HEK293 (cell line): ENCODE measurements at regions not wholly inside any gene's neighbourhood (a gene's known extent, or its start where the extent isn't known, plus 50 kb on each side); places are given as distances from the start of the nearest gene placed in this dataset.

Experiments used
- BCL6B ChIP-seq: fragments of 450-650 bp; formaldehyde crosslinking; IDR thresholded peaks from 2 replicates; pipeline ENCODE4 v1.5.1; 2017; ENCODE audit warnings: missing biosample characterization, missing genetic modification characterization
- EGR2 ChIP-seq: fragments of 450-650 bp; formaldehyde crosslinking; IDR thresholded peaks from 2 replicates; pipeline ENCODE4 v1.5.1; 2016; ENCODE audit warnings: low read depth, missing biosample characterization, missing genetic modification characterization
- FEZF1 ChIP-seq: fragments of 450-650 bp; formaldehyde crosslinking; IDR thresholded peaks from 2 replicates; pipeline ENCODE4 v1.5.1; 2016; ENCODE audit warnings: missing biosample characterization, missing genetic modification characterization
- HOXD13 ChIP-seq: sonication (generic); formaldehyde crosslinking; IDR thresholded peaks from 2 replicates; pipeline ENCODE4 v1.8.0; 2022; ENCODE audit warnings: missing genetic modification reagents, borderline replicate concordance
- KLF10 ChIP-seq: fragments of 450-650 bp; IDR thresholded peaks from 2 replicates; pipeline ENCODE4 v1.5.1; 2018; ENCODE audit warnings: missing biosample characterization, mild to moderate bottlenecking, missing genetic modification characterization
- KLF16 ChIP-seq: fragments of 450-650 bp; formaldehyde crosslinking; IDR thresholded peaks from 2 replicates; pipeline ENCODE4 v1.5.1; 2017; ENCODE audit warnings: missing biosample characterization, missing genetic modification characterization
- OSR2 ChIP-seq: fragments of 450-650 bp; formaldehyde crosslinking; IDR thresholded peaks from 2 replicates; pipeline ENCODE4 v1.5.1; 2016; ENCODE audit warnings: missing biosample characterization, missing genetic modification characterization
- PRDM6 ChIP-seq: fragments of 450-650 bp; formaldehyde crosslinking; IDR thresholded peaks from 2 replicates; pipeline ENCODE4 v1.5.1; 2017; ENCODE audit warnings: missing biosample characterization, missing genetic modification characterization
- SP3 ChIP-seq: fragments of 450-650 bp; formaldehyde crosslinking; IDR thresholded peaks from 2 replicates; pipeline ENCODE4 v1.5.1; 2016; ENCODE audit warnings: missing biosample characterization, missing genetic modification characterization
- TSHZ1 ChIP-seq: fragments of 450-650 bp; formaldehyde crosslinking; IDR thresholded peaks from 2 replicates; pipeline ENCODE4 v1.5.1; 2016; ENCODE audit warnings: missing biosample characterization, missing genetic modification characterization, borderline replicate concordance
- WT1 ChIP-seq: fragments of 450-650 bp; formaldehyde crosslinking; IDR thresholded peaks from 2 replicates; pipeline ENCODE4 v1.5.1; 2016; ENCODE audit warnings: missing biosample characterization, missing genetic modification characterization
- ZBTB48 ChIP-seq: fragments of 450-650 bp; formaldehyde crosslinking; IDR thresholded peaks from 2 replicates; pipeline ENCODE4 v1.5.1; 2016; ENCODE audit warnings: missing biosample characterization, missing genetic modification characterization
- ZEB2 ChIP-seq: fragments of 450-650 bp; formaldehyde crosslinking; IDR thresholded peaks from 2 replicates; pipeline ENCODE4 v1.5.1; 2016; ENCODE audit warnings: missing biosample characterization, missing genetic modification characterization
- ZNF10 ChIP-seq: fragments of 450-650 bp; formaldehyde crosslinking; IDR thresholded peaks from 2 replicates; pipeline ENCODE4 v1.5.1; 2017; ENCODE audit warnings: missing biosample characterization, missing genetic modification characterization
- ZNF37A ChIP-seq: fragments of 450-650 bp; IDR thresholded peaks from 2 replicates; pipeline ENCODE4 v1.5.1; 2018; ENCODE audit warnings: missing biosample characterization, missing genetic modification characterization
- ZNF398 ChIP-seq: fragments of 450-650 bp; formaldehyde crosslinking; IDR thresholded peaks from 2 replicates; pipeline ENCODE4 v1.5.1; 2017; ENCODE audit warnings: missing biosample characterization, missing genetic modification characterization
- ZNF416 ChIP-seq: fragments of 450-650 bp; formaldehyde crosslinking; IDR thresholded peaks from 2 replicates; pipeline ENCODE4 v1.5.1; 2016; ENCODE audit warnings: missing biosample characterization, missing genetic modification characterization
- ZNF555 ChIP-seq: fragments of 450-650 bp; formaldehyde crosslinking; conservative IDR thresholded peaks from 2 replicates; pipeline ENCODE4 v1.5.1; 2017; ENCODE audit warnings: missing biosample characterization, mild to moderate bottlenecking, missing genetic modification characterization, inconsistent platforms
- ZNF558 ChIP-seq: fragments of 450-650 bp; formaldehyde crosslinking; IDR thresholded peaks from 2 replicates; pipeline ENCODE4 v1.5.1; 2016; ENCODE audit warnings: missing biosample characterization, missing genetic modification characterization
- ZNF791 ChIP-seq: fragments of 450-650 bp; formaldehyde crosslinking; IDR thresholded peaks from 2 replicates; pipeline ENCODE4 v1.5.1; 2016; ENCODE audit warnings: missing biosample characterization, missing genetic modification characterization
- ZNF792 ChIP-seq: fragments of 450-650 bp; formaldehyde crosslinking; IDR thresholded peaks from 2 replicates; pipeline ENCODE4 v1.5.1; 2016; ENCODE audit warnings: missing biosample characterization, missing genetic modification characterization
- ZSCAN18 ChIP-seq: fragments of 450-650 bp; formaldehyde crosslinking; IDR thresholded peaks from 2 replicates; pipeline ENCODE4 v1.5.1; 2016; ENCODE audit warnings: missing biosample characterization, missing genetic modification characterization
- ZSCAN5A ChIP-seq: fragments of 450-650 bp; formaldehyde crosslinking; IDR thresholded peaks from 2 replicates; pipeline ENCODE4 v1.5.1; 2016; ENCODE audit warnings: missing biosample characterization, missing genetic modification characterization
- TF ChIP-seq, protein P1 (sequence below): fragments of 450-650 bp; formaldehyde crosslinking; IDR thresholded peaks from 2 replicates; pipeline ENCODE4 v1.5.1; 2016; ENCODE audit warnings: missing biosample characterization, missing genetic modification characterization
- TF ChIP-seq, protein P2 (sequence below): fragments of 450-650 bp; IDR thresholded peaks from 2 replicates; pipeline ENCODE4 v1.5.1; 2018; ENCODE audit warnings: missing biosample characterization, mild to moderate bottlenecking, missing genetic modification characterization

DNA sequence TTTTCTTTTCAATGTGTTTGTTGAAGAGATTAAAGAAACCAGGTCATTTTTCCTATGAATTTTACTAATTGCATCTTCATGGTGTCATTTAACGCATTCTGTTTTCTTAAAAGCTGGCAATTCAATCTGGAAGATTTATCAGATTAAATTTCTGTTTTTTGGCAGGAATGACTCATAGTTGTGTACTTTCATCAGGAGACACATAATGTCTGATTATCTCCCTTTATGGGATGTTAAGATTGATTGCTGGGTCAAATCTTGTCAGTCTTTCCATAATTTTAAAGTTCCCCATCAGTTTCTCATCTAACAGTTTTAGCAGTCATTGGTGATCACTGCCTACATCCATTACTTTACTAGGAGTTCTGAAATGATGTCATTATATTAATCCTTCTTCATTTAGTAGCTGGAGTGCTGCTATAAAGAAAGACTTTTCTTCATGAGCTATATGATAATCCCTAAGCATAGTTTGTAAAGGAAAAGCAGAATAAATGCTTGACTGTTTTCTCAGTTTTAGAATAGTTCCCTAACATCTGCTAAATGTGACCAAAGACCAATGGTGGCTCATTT lies 72.8 kb upstream of the MAP10 start (continued):
- TF ChIP-seq ZSCAN5A (tag by site-specific recombination): no peak
- TF ChIP-seq EGR2 (tag by site-specific recombination): no peak
- peak; percentile 69; the same call in 1 of the 2 replicates for TF ChIP-seq TSHZ1
- TF ChIP-seq ZNF398 (tag by site-specific recombination): peak; percentile 41; the same call in 1 of the 2 replicates
- TF ChIP-seq KLF10 (tag by site-specific recombination): peak; percentile 30; the same call in 1 of the 2 replicates
- no peak for TF ChIP-seq ZNF416 (tag by site-specific recombination)
- TF ChIP-seq KLF16 (tag by site-specific recombination): peak; percentile 58; the same call in 1 of the 2 replicates
- TF ChIP-seq ZNF555 (tag by site-specific recombination): no peak
- no peak for TF ChIP-seq ZNF792 (tag by site-specific recombination)
- peak; percentile 32; the same call in 1 of the 2 replicates for TF ChIP-seq ZNF558 (tag by site-specific recombination)
- TF ChIP-seq, protein P1, sequence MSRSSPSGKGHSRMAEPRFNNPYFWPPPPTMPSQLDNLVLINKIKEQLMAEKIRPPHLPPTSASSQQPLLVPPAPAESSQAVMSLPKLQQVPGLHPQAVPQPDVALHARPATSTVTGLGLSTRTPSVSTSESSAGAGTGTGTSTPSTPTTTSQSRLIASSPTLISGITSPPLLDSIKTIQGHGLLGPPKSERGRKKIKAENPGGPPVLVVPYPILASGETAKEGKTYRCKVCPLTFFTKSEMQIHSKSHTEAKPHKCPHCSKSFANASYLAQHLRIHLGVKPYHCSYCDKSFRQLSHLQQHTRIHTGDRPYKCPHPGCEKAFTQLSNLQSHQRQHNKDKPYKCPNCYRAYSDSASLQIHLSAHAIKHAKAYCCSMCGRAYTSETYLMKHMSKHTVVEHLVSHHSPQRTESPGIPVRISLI (tag by site-specific recombination): 0 out of 2 replicates have a peak, but pooled peaks have one; percentile 15
- no peak for TF ChIP-seq HOXD13 (CRISPR knock-in tag)
- peak; percentile 55 for TF ChIP-seq BCL6B (tag by site-specific recombination)
- no peak for TF ChIP-seq ZSCAN18 (tag by site-specific recombination)
- TF ChIP-seq FEZF1: peak; percentile 71
- peak; percentile 96 for TF ChIP-seq ZEB2 (tag by site-specific recombination)
- TF ChIP-seq PRDM6 (tag by site-specific recombination): peak; percentile 96
- no peak; the same call in 1 of the 2 replicates for TF ChIP-seq ZNF37A (tag by site-specific recombination)
- TF ChIP-seq WT1 (tag by site-specific recombination): 0 out of 2 replicates have a peak, but pooled peaks have one; percentile 39
- peak; percentile 39; the same call in 1 of the 2 replicates for TF ChIP-seq SP3 (tag by site-specific recombination)
- TF ChIP-seq ZNF791 (tag by site-specific recombination): no peak
- TF ChIP-seq ZBTB48 (tag by site-specific recombination): 0 out of 2 replicates have a peak, but pooled peaks have one; percentile 41
- TF ChIP-seq, protein P2, sequence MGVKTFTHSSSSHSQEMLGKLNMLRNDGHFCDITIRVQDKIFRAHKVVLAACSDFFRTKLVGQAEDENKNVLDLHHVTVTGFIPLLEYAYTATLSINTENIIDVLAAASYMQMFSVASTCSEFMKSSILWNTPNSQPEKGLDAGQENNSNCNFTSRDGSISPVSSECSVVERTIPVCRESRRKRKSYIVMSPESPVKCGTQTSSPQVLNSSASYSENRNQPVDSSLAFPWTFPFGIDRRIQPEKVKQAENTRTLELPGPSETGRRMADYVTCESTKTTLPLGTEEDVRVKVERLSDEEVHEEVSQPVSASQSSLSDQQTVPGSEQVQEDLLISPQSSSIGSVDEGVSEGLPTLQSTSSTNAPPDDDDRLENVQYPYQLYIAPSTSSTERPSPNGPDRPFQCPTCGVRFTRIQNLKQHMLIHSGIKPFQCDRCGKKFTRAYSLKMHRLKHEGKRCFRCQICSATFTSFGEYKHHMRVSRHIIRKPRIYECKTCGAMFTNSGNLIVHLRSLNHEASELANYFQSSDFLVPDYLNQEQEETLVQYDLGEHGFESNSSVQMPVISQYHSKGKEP (tag by site-specific recombination): 0 out of 2 replicates have a peak, but pooled peaks have one; percentile 33
- TF ChIP-seq ZNF10: peak; percentile 78
- peak; percentile 78 for TF ChIP-seq OSR2
